ENCODE measurements at regions not wholly inside any gene's neighbourhood (a gene's known extent, or its start where the extent isn't known, plus 50 kb on each side); places are given as distances from the start of the nearest gene placed in this dataset.
"Not testable (repeated sequence)": the region's sequence is repeated elsewhere in the genome, so short reads cannot be mapped to it uniquely, and the experiment has no call there.

DNA sequence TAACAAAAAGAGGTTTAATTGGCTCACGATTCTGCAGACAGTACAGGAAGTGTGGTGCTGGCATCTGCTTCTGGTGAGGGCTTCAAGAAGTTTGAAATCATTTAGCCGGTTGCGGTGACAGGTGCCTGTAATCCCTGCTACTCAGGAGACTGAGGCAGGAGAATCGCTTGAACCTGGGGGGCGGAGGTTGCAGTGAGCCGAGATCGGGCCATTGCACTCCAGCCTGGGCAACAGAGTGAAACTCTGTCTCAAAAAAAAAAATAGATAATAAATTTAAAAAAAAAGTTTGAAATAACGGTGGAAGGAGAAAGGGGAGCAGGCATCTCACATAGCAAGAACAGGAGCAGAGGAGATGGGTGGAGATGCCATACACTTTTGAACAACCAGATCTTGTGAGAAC lies 71.9 kb upstream of the TPTE start:
- TF ChIP-seq, protein P1, sequence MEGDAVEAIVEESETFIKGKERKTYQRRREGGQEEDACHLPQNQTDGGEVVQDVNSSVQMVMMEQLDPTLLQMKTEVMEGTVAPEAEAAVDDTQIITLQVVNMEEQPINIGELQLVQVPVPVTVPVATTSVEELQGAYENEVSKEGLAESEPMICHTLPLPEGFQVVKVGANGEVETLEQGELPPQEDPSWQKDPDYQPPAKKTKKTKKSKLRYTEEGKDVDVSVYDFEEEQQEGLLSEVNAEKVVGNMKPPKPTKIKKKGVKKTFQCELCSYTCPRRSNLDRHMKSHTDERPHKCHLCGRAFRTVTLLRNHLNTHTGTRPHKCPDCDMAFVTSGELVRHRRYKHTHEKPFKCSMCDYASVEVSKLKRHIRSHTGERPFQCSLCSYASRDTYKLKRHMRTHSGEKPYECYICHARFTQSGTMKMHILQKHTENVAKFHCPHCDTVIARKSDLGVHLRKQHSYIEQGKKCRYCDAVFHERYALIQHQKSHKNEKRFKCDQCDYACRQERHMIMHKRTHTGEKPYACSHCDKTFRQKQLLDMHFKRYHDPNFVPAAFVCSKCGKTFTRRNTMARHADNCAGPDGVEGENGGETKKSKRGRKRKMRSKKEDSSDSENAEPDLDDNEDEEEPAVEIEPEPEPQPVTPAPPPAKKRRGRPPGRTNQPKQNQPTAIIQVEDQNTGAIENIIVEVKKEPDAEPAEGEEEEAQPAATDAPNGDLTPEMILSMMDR (IDR thresholded peaks at IDR 0.05): not testable (repeated sequence)
- TF ChIP-seq POLR2AphosphoS5, POLR2A (IDR thresholded peaks at IDR 0.05): not testable (repeated sequence)
